ENCODE measurements at regions not wholly inside any gene's neighbourhood (a gene's known extent, or its start where the extent isn't known, plus 50 kb on each side); places are given as distances from the start of the nearest gene placed in this dataset.
"Not testable (repeated sequence)": the region's sequence is repeated elsewhere in the genome, so short reads cannot be mapped to it uniquely, and the experiment has no call there.

DNA sequence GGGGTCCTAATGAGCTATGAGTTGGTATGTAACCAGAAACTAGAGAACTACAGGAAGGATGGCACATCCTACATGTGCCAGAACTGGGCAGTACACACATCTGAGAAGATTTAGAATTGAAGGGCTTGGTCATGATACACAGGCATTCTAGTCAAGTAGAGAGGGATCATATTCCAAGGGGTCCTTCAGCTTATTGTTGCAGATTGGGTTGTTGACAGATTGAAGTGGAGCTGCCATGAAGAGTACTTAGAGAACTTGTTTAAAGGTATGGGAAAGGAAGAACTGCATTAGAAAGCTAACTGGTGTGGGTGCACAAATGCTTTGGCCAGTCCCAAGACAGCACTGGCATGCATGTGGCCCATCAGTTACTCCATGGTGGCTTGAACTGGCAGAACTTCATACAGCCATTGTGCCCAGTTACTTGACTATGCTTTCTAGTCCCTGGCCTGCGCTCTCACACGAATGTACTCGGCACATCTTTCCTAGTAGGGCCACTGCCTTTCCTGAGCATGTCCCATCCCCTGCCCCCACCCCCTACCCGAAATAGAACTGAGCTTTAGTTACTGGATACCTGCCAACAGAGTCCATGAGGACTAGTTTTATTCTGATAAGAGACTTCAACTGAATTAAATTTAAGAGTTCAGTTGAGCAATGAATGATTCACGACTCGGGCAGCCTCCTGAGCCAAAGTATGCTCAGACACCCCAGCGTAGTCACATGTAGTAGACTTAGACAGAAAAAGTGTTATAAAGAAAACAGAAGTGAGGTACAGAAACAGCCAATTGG, 64.0 kb downstream of the CCNG2 start:
- in situ Hi-C loops (cut with HindIII; ENCODE audit: low pct_ligation_motif_present, low pct_unique_long_range_greater_than_20kb, low sequenced_read_pairs) = no loop called here
- DNase-seq = no peak

DNA sequence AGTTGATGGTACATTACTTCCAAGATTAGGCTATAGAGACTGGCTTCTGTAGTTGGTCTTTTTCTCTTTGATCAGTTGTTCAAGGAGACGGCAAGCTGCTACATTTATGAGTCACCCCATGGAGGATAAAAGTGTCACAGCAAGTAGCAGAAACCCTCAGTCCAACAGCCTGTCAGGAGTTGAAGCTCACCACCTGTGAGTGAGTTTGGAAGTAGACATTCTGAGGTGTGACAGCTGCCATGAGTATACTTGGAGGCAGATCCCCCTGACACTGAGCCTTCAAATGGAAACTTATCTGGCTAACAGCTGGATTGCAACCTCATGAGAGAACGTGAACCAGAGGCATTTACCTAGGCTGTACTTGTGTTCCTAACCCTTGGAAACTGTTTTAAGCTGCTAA, 68.0 kb downstream of the CCNG2 start:
- no peak for DNase-seq
- in situ Hi-C loops (cut with HindIII; ENCODE audit: low pct_ligation_motif_present, low pct_unique_long_range_greater_than_20kb, low sequenced_read_pairs) = no loop called here

DNA sequence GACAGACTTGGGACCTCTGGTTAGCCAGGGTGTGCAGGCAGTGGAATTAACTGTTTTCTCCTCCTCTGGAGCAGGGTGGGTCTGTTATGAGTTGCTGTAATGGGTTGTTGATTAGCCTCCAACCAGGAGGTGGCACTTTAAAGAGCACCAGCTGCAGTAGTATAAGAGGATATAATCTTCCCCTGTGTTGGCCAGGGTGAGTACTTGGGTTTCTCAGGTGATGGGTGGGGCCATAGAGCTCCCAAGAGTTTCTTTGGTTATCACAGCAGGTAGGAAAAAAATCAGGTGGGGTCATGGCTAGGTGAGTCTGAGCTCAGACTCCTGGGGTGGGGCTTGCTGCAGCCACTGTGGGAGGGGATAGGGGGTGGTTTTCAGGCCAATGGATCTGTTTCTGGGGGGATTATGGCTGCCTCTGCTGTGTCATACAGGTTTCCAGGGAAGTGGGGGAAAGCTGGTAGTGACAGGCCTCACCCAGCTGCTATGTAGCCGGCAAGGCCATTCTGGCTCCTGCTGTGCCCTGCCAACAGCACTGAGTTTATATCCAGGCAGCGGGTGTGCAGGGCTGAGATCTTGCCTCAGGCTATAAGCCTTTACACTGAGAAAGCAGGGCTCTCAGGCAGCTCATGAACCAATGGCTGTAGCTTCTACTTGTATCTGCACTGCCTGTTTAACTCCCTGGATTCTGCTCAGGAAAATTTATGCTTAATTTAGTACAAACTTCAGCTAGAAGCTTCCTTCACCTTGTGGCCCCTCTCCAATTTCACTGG, 70.1 kb downstream of the CCNG2 start:
- in situ Hi-C loops (cut with HindIII; ENCODE audit: low pct_ligation_motif_present, low pct_unique_long_range_greater_than_20kb, low sequenced_read_pairs) = no loop called here
- DNase-seq = no peak

DNA sequence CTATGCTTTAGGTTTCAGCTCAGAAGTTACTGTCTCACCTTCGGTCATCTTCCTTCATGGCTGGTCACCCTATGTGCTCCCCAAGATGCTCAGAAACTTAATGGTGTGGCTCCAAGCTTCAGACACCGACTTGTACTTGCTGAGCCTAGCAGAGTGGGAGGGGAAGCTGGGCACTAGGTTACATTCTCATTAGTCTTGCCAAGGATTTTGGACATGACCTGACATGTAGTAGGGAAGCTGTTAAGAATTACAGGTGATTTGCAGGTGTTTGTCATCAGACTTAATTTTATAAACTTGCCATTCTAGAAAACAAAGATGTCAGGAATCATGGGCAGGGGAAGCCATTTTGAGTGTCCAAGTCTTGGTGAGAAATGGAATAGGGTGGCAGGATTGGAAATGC, 72.4 kb downstream of the CCNG2 start:
- no peak for DNase-seq
- in situ Hi-C loops (cut with HindIII; ENCODE audit: low pct_ligation_motif_present, low pct_unique_long_range_greater_than_20kb, low sequenced_read_pairs) = no loop called here

DNA sequence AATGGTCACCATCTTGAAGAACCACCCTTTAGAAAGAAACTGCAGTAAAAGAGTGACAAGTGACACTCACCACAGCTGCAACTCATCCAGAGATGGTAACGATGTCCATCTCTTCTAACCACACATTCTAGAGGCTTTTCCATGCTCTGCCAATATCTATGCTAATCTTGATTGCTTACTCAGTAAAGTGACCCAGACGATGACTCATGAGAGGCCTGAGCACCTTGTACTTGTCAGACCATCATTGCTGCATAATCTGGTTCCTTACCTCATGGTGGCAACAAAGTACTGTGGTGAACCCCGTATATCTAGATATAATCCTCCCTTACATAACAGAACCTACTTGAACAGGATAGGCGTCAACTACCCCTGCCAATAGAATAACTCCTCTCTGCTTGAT, 75.6 kb downstream of the CCNG2 start:
- no peak for DNase-seq
- in situ Hi-C loops (cut with HindIII; ENCODE audit: low pct_ligation_motif_present, low pct_unique_long_range_greater_than_20kb, low sequenced_read_pairs) = no loop called here

DNA sequence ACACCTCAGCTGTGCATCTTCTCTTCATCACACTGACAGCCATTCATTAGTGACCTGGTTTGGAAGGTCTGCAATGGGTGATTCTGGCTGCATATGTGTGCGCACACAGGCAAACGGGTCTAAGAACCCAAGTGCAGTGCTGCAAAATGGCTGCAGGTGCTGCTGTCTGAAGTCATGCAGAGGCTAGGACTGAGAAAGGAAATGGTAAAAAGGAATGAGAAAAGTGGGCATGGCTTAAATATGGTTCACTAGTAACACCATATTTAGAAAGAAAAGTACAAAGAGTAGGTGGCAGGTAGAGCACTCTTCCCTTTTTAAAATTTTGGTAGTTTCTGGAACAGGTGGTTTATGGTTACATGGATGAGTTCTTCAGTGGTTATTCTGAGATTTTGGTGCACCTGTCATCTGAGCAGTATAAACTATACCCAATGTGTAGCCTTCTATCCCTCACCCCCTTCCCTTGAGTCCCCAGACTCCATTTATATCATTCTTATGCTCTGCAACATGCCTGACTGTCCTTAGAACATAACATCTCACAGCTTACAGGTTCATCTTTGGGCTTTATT, 78.4 kb downstream of the CCNG2 start:
- in situ Hi-C loops (cut with HindIII; ENCODE audit: low pct_ligation_motif_present, low pct_unique_long_range_greater_than_20kb, low sequenced_read_pairs) = no loop called here
- DNase-seq = no peak

DNA sequence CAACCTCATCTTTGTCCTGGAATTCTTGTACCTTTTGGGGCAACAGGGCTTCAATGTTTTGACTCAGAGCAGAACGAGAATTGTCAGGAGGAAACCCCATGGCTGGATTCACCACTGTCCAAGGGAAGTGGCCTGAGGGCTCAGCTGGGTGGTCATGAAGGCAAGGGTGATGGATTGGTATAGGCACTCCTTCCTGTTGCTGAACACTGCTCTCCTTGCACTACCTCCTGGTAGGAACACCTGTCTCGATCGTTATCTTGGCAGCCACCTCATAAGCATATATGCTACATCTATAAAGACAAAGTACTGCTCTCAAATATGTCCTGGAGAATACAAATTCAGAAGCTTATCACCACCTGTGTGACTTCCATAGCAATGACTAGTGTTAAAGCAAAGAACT, 79.8 kb downstream of the CCNG2 start:
- DNase-seq = no peak
- in situ Hi-C loops (cut with HindIII; ENCODE audit: low pct_ligation_motif_present, low pct_unique_long_range_greater_than_20kb, low sequenced_read_pairs) = no loop called here

DNA sequence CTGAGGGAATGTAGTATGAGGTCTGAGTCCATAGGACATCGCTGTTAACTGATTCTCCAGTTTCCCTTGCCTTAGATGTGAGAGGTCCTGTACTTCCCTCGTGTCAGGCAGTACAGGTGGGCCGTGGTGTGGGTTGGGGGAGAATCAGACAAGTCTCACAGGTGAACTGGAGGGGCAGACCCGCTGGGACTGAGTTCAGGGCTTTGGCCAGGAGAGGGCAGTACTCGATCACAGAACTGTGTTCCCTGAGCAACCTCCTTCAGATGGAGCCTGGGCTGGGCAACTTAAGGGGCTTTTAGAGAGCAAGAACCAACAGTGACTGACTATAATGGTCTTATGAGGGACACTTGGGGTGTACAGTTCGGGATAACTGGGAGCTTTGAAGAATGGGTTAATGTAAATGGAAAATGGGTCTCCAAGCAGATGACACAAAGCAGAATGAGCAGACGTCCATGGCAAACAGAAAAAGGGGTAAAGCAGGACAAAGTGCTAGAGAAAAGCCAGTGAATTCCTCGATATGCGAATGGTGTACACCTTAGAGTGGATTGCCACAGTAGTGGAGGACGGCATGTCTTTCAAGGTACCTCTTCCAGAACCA, 83.6 kb downstream of the CCNG2 start:
- in situ Hi-C loops (cut with HindIII; ENCODE audit: low pct_ligation_motif_present, low pct_unique_long_range_greater_than_20kb, low sequenced_read_pairs) = no loop called here
- peak; percentile 53 for DNase-seq

DNA sequence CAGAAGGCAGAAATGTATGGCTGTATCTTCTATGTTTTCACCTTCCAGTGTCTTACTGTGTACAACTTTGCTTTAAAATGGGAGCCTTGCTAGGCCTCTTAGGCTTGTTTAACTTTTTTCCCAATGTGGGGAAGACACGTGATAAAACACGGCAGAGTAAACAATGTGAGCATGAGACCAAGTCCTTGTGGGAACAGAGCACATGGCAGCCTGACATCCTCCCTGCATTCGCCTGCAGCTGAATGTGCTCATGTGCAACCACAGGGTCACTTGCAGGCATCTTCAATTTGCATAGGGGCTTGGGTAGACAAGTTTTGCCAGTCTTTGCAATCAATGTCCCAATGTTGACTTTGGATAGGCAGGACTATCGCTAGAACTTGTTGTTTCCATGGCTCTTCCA, 91.8 kb downstream of the CCNG2 start:
- in situ Hi-C loops (cut with HindIII; ENCODE audit: low pct_ligation_motif_present, low pct_unique_long_range_greater_than_20kb, low sequenced_read_pairs) = no loop called here
- DNase-seq = no peak

DNA sequence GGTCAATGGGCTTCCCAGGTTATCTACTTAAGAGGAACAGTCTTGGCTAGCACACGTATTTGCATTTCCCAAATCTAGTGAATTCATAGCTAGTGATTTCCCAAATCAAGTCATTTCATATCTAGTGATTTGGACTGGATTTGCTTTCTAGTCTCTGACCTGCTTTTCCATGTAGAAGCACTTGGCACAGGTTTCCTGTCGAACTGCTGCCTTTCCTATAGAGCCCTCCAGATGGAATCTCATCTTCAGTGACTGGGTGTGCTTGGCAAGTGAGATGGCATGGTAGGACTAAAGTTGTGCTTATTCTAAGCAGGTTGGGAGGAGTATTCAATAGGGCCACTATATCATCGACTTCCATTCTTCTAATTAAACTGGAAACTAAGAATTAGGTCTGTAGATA, 94.7 kb downstream of the CCNG2 start:
- no peak for DNase-seq
- in situ Hi-C loops (cut with HindIII; ENCODE audit: low pct_ligation_motif_present, low pct_unique_long_range_greater_than_20kb, low sequenced_read_pairs) = no loop called here

DNA sequence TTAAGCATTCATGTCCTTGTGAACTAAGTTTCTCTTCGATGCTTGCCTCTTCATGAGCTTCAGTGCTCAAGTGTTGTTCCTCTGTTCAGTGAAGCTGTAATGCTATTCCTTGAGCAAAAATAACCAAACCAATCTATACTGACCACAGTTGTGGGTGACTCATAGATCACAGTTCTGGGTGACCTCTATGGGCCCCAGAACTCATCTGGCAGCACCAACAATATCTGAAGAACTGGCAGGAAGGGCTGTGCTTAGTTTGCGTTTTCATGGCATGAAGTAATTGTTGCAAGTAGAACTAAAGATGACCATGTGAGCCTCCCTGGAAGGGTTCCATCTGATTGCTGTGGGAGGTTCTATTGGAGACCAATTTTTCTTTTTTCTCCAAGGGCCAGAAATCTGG, 106.2 kb downstream of the CCNG2 start:
- DNase-seq = no peak
- in situ Hi-C loops (cut with HindIII; ENCODE audit: low pct_ligation_motif_present, low pct_unique_long_range_greater_than_20kb, low sequenced_read_pairs) = no loop called here

DNA sequence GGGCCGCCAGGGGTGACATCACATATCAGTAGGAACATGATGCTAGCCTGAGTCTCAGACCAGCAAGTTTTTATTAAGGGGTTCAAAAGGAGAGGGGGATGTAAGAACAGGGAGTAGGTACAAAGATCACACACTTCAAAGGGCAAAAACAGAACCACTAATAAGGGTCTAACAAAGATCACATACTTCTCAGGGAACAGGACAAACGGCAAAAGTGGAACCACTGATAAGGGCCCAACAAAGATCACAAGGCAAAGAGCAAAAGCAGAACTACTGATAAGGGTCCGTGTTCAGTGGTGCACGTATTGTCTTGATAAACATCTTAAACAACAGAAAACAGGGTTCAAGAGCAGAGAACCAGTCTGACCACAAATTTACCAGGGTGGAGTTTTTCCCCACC, 107.0 kb downstream of the CCNG2 start:
- DNase-seq; in situ Hi-C loops (cut with HindIII; ENCODE audit: low pct_ligation_motif_present, low pct_unique_long_range_greater_than_20kb, low sequenced_read_pairs): not testable (repeated sequence)

DNA sequence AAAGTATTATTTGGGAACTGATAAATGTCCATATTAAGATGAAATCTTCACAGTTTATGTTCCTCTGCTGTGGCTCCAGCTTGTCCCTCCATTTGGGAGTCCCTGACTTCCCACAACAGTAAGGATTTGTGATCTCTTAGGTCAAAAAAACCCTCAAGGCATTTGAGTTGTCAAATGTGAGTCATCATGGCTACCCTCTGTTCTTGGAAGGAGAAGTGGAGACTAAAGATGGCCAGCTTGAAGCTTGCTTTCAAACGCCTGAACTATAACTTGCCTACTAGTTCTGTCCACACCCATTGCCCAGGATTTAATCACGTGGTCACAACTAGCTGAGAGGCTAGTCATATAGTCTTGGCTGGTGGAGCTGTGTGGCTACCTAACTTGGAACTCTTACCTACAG, 107.8 kb downstream of the CCNG2 start:
- DNase-seq = no peak
- in situ Hi-C loops (cut with HindIII; ENCODE audit: low pct_ligation_motif_present, low pct_unique_long_range_greater_than_20kb, low sequenced_read_pairs) = no loop called here

DNA sequence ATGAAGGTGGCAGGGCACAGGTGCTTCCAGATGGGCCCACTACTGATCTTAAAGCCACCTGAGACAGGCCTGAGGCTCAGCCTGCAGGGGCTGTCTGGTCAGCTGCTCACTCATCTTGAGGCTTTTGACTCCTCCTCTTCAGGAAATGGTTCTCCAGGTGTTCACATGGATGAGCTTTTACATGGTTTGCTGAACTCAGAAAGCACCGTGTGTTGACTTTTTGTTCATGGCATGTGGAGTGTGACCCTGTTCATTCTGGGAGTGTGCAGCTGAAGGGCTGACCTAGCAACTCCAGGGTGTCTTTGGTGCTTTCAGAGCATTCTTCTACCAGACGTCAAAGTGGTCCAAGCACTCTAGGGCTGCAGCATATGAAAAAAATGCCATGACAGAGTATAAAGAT, 111.1 kb downstream of the CCNG2 start:
- DNase-seq = no peak
- in situ Hi-C loops (cut with HindIII; ENCODE audit: low pct_ligation_motif_present, low pct_unique_long_range_greater_than_20kb, low sequenced_read_pairs) = no loop called here

DNA sequence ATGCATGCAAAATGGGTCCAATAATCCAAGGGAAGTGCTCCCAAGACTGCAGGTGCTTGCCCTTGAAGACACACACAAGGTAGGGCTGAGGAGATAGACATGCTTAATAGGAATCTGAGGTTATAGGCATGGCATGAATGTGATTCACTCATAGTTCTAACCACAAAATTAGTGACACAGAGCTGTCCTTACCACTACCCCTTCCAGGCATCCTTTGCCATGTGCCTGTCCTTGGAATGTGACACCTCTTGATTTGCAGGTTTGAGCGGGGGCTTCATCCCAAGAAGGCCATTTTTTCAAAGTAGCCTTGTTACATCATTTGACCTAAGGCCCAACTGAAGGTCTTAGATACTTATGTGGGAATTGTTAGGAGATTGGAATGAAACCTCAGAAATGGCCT, 112.5 kb downstream of the CCNG2 start:
- DNase-seq = no peak
- in situ Hi-C loops (cut with HindIII; ENCODE audit: low pct_ligation_motif_present, low pct_unique_long_range_greater_than_20kb, low sequenced_read_pairs) = no loop called here

DNA sequence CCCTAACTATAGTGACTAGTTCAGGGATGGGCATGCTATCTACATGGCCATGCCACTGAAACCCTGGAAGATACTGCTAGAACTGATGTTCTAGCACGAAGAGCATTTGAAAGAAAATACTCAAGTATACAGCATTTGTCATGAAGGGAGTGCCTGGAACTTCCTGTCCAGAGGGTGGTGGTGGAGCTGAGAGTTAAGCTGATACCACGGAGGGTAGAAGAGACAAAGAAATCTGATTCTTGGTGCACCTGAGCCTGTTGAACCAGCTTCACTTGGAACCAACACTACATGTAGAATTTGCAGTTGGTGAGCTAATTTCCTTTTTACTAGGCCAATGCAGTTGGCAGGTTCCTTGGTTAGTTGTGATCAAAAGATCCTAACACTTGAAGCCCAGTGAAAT, 116.4 kb downstream of the CCNG2 start:
- DNase-seq = no peak
- in situ Hi-C loops (cut with HindIII; ENCODE audit: low pct_ligation_motif_present, low pct_unique_long_range_greater_than_20kb, low sequenced_read_pairs) = no loop called here

DNA sequence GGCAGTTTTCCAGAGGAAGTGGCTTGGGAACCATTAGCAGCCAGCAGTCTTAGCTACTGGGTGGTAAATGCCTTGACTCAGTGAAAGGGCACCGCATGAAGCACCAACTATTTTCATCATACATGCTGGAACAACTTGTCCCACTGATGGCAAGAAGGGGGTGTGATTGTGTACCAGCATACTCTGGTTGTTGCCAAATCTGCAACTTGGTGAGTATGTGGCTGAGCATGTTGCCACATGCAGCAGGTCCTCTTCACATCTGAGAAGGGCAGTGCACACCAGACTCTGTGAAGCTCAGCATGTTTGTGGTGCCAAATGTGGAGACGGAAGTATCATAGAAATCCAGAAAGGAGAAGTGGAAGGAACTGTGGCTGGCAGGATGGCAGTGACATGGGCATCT, 122.1 kb downstream of the CCNG2 start:
- DNase-seq; in situ Hi-C loops (cut with HindIII; ENCODE audit: low pct_ligation_motif_present, low pct_unique_long_range_greater_than_20kb, low sequenced_read_pairs): not testable (repeated sequence)

DNA sequence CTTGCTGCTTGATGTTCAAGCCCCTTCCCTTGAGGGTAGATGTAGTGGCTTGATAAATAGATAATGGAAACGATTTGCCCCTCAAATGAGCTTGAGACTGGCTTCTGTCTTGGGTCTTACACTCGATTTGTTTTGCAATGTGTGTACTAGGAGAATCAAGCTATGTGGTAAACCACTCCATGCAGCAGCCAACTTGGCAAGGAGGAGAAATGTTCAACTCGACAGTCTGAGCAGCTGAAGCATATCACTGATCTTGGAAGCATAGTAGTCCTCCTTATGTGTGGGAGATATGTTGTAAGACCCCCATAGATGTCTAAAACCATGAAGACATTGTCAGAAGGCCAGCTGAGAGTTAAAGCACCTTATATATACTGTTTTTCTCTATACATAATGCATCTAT, 125.3 kb downstream of the CCNG2 start:
- in situ Hi-C loops (cut with HindIII; ENCODE audit: low pct_ligation_motif_present, low pct_unique_long_range_greater_than_20kb, low sequenced_read_pairs) = no loop called here
- DNase-seq = no peak

DNA sequence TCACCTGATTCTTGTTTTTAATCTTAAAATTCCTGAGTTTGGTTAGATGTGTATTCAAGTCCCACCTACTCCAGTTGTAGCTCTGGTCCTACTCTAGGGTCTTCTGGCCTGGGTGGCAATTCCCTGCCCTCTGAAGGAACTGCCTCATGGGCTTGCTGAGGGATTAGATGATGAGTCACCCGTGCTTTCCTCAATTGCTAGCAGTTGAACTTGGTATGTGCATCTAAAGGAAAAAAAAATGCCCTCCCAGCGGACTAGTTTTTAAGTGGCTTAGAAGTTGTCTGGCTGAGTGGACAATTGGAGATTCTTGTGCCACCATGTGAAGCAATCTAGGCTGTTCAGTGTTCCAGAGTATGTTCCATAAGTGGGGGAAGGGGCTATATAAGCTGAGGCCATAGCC, 127.0 kb downstream of the CCNG2 start:
- in situ Hi-C loops (cut with HindIII; ENCODE audit: low pct_ligation_motif_present, low pct_unique_long_range_greater_than_20kb, low sequenced_read_pairs) = no loop called here
- DNase-seq = no peak
